Ishikawa (cell line): ENCODE measurements at regions not wholly inside any gene's neighbourhood (a gene's known extent, or its start where the extent isn't known, plus 50 kb on each side); places are given as distances from the start of the nearest gene placed in this dataset.

Experiments used
- CEBPB ChIP-seq: IDR thresholded peaks from 2 replicates; pipeline ENCODE4 v1.6.1; 2012
- CREB1 ChIP-seq: IDR thresholded peaks from 2 replicates; pipeline ENCODE4 v1.6.1; 2012; ENCODE audit warnings: low read depth
- EGR1 ChIP-seq: IDR thresholded peaks from 2 replicates; pipeline ENCODE4 v1.6.1; 2012
- EP300 ChIP-seq: IDR thresholded peaks from 2 replicates; pipeline ENCODE4 v1.6.1; 2012; ENCODE audit warnings: borderline replicate concordance
- FOXM1 ChIP-seq: IDR thresholded peaks from 2 replicates; pipeline ENCODE4 v1.6.1; 2012; ENCODE audit warnings: low read depth, borderline replicate concordance
- MAX ChIP-seq: IDR thresholded peaks from 2 replicates; pipeline ENCODE4 v1.6.1; 2012
- NFIC ChIP-seq: IDR thresholded peaks from 2 replicates; pipeline ENCODE4 v1.6.1; 2012
- RAD21 ChIP-seq: IDR thresholded peaks from 2 replicates; pipeline ENCODE4 v1.6.1; 2012; ENCODE audit warnings: low read depth
- REST ChIP-seq: IDR thresholded peaks from 2 replicates; pipeline ENCODE4 v1.6.1; 2012; ENCODE audit warnings: low read depth, mild to moderate bottlenecking
- TAF1 ChIP-seq: IDR thresholded peaks from 2 replicates; pipeline ENCODE4 v1.6.1; 2012; ENCODE audit warnings: low read depth, mild to moderate bottlenecking
- TCF12 ChIP-seq: IDR thresholded peaks from 2 replicates; pipeline ENCODE4 v1.6.1; 2012; ENCODE audit warnings: low read depth
- TEAD4 ChIP-seq: IDR thresholded peaks from 2 replicates; pipeline ENCODE4 v1.6.1; 2012
- USF1 ChIP-seq: IDR thresholded peaks from 2 replicates; pipeline ENCODE4 v1.6.1; 2012
- YY1 ChIP-seq: IDR thresholded peaks from 2 replicates; pipeline ENCODE4 v1.6.1; 2012; ENCODE audit warnings: low read depth
- ZBTB7A ChIP-seq: IDR thresholded peaks from 2 replicates; pipeline ENCODE4 v1.6.1; 2012; ENCODE audit warnings: low read depth

- TF ChIP-seq CEBPB (no peak), YY1 (no peak), USF1 (no peak), CREB1 (no peak), EP300 (no peak), TCF12 (no peak), MAX (no peak), RAD21 (no peak), NFIC (no peak)
These were observed 112.3 kb upstream of the MARCKS start for GRCh38 chr6:113744861-113745260.

GRCh38 chr6:113750151-113750855, 106.8 kb upstream of the MARCKS start:
- TF ChIP-seq YY1 (no peak), TAF1 (no peak), ZBTB7A (no peak), TCF12 (no peak), CEBPB (no peak), EP300 (no peak), REST (no peak), MAX (no peak), FOXM1 (no peak), RAD21 (no peak), TEAD4 (no peak)

- TF ChIP-seq ZBTB7A (no peak), TEAD4 (no peak), MAX (no peak), NFIC (no peak), RAD21 (no peak), USF1 (no peak), CEBPB (no peak), FOXM1 (no peak), TAF1 (no peak), REST (no peak), TCF12 (no peak), CREB1 (no peak), YY1 (no peak), EP300 (no peak), EGR1 (no peak)
These were observed 102.9 kb upstream of the MARCKS start for GRCh38 chr6:113754291-113754690.

- no peak for TF ChIP-seq FOXM1
- no peak for TF ChIP-seq RAD21
- no peak for TF ChIP-seq MAX
- no peak for TF ChIP-seq CEBPB
- TF ChIP-seq CREB1: no peak
- TF ChIP-seq TAF1: no peak
- TF ChIP-seq ZBTB7A: no peak
- TF ChIP-seq REST: no peak
- TF ChIP-seq EGR1: no peak
- no peak for TF ChIP-seq TCF12
- TF ChIP-seq USF1: no peak
- TF ChIP-seq YY1: no peak
- no peak for TF ChIP-seq EP300
- no peak for TF ChIP-seq NFIC
- no peak for TF ChIP-seq TEAD4
These were observed 101.5 kb upstream of the MARCKS start for GRCh38 chr6:113755449-113756289.
